Renal cortical epithelial cell (primary cell): ENCODE measurements at regions not wholly inside any gene's neighbourhood (a gene's known extent, or its start where the extent isn't known, plus 50 kb on each side); places are given as distances from the start of the nearest gene placed in this dataset.
"Not testable (repeated sequence)": the region's sequence is repeated elsewhere in the genome, so short reads cannot be mapped to it uniquely, and the experiment has no call there.

Experiments
- DNase-seq: peaks from one replicate; pipeline ENCODE4 v3.0.0-alpha.2; 2011; ENCODE audit warnings: low read depth

DNA sequence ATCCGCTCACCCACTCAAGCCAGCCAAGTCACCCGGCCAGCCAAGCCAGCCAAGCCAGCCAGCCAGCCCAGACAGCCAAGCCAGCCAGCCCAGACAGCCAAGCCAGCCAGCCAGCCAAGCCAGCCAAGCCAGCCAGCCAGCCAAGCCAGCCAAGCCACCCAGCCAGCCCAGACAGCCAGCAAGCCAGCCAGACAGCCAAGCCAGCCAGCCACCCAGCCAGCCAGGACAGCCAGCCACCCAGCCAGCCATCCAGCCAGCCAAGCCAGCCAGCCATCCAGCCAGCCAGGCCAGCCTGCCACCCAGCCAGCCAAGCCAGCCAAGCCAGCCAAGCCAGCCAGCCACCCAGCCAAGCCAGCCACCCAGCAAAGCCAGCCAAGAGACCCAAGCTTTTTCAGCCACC lies 316.8 kb upstream of the PLGLB2 start:
- not testable (repeated sequence) for DNase-seq

DNA sequence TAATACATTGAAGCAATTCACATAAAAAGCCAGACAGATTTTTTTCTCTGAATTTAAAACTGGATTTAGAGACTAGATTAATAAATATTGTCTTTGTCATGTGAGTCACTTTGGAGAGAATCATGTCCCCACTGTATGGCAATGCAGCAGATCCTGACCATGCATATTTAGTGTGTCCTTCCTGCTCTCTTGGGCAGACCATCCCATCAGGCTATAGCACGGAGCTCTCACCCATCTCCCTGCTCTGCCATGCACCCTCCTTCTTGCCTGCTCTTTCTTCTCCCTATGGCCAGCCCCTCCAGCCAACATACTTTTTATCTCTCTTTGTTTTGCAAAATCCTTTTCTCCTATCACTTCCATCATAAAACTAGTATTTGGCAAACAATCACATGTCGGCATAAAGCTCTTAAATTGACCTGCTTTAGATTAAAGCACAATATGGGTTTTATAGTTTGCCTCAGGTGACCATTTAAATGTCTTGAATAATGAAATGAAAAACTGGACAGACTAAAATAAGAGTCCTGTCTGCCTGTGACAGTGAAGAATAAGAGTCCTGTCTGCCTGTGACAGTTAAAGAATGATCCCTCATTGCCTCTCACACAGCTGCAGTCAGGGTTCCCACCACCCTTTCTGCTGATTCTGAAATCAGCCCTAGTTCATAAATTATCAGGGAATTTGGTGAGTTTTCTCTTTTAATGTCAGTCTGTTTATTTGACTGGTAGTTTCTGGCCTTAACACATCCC lies 315.0 kb upstream of the PLGLB2 start:
- DNase-seq = not testable (repeated sequence)

- not testable (repeated sequence) for DNase-seq
Observed at GRCh38 chr2:87436007-87436406, 311.9 kb upstream of the PLGLB2 start.

DNA sequence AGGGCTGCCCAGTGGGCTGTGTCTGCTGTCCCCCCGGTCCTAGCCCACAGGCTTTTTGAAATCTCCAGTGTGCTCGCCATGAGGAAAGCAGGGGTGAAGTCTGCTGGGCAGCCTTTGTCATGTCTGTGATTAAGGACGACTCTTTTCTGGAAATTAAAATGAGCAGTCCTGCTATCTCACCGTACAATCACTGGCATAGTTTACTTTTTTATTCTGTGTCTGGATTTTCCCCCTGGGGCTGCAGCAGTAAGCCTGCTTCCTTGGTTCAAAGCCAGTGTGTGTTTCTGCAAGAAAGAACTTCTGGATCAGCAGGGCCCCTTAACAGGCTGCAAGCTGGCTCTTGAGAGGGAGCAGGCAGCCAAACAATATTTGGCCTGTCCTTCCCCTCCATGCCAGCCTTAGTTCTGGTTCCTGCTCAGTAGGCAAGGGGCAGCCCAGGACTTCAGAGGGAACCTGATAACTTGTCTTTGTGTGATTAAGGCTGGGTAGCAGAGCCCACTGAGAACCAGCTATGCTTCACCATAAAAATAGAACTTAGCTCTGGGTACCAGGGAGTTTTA lies 310.1 kb upstream of the PLGLB2 start:
- DNase-seq = not testable (repeated sequence)

- DNase-seq = not testable (repeated sequence)
Observed at GRCh38 chr2:87438780-87439454, 309.0 kb upstream of the PLGLB2 start.

- DNase-seq = not testable (repeated sequence)
Observed at GRCh38 chr2:87439617-87440204, 308.2 kb upstream of the PLGLB2 start.

DNA sequence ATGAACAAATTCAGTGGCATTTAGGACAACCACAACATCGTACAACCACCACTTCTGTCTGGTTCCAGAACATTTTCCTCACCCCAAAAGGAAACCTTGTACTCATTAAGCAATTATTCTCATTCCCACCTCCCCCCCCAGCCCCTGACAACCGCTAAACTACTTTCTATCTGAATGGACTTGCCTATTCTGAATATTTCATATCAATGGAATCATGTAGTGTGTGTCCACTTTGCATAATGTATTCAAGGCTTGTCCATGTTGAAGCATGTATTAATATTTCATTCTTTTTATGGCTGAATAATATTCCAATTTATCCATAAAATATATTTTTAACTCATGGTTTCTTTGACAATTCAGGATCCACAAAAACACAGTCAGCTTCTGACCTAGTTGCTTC lies 307.2 kb upstream of the PLGLB2 start:
- DNase-seq = not testable (repeated sequence)

GRCh38 chr2:87441375-87441774 lies 306.5 kb upstream of the PLGLB2 start:
- DNase-seq = not testable (repeated sequence)

DNA sequence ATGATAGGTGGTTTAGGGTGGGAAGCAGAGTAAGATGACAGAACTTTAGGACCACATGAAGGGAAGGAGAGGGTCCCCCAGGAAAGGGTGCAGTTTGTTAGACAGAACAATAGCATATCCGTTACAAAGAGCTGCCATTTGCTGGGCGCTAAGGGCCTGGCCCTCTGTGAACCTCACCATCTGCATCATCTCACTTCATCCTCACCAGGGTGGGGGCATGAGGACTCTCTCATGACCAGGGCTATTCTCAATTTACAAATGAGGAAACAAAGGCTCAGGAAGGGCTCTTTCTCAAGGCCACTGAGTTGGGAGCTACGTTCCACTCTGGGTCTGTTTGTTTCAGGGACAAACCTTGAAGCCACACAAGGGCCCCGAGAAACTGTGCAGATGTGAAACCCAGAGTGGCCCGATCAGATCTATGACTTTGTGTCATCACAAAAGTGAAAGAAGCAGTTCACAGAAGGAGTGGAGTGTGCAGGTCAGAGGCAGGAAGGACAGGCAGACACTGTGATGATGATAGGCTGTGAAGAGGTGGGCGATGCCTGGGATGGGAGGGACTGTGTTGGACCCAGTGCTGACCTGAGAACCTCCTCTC lies 304.8 kb upstream of the PLGLB2 start:
- DNase-seq = not testable (repeated sequence)

DNA sequence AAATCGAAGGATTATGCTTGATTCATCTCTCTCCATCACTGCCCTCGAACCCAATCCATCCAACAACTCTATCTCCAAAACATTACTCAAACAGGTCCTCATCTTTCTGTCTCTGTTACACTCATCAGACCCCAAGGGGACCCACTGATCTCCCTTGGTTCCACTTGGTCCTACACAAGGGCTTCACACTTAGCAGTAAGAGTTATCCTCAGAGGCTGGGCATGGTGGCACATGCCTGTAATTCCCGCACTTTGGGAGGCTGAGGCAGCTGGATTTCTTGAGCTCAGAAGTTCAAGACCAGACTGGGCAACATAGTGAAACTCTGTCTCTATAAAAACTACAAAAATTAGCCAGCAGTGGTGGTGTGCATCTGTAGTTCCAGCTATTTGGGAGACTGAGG lies 302.9 kb upstream of the PLGLB2 start:
- DNase-seq = not testable (repeated sequence)

DNA sequence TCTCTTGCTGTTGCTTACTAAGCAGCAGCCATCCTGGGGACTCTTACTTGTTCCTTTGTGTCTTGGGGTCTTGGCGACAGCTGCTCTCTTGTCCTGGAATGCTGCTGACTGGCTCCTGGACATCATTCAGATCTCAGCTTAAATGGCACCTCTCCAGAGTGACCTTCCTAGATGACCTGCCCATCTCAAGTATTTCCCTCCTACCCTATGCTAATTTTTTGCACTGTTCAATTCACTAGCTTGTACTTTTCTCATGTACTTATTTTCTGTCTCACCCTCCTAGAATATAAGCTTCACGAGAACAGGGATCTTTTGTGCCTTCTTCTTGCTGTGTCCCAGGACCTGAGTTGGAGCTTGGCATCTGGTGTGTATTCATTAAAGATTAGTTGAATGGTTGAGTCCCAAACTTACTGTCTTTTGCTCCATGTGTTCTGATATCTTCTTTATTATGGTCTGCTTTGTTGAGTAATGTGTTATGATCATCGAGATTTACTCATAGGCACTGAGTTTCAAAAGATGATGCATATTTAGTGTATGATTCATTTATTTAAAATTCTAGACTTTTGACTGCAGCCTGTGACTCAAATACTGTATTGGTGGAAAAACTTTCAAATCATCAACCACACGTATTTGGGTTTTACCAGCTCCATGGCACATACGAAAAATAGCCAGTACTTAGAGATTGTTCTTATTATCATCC lies 302.1 kb upstream of the PLGLB2 start:
- not testable (repeated sequence) for DNase-seq

DNA sequence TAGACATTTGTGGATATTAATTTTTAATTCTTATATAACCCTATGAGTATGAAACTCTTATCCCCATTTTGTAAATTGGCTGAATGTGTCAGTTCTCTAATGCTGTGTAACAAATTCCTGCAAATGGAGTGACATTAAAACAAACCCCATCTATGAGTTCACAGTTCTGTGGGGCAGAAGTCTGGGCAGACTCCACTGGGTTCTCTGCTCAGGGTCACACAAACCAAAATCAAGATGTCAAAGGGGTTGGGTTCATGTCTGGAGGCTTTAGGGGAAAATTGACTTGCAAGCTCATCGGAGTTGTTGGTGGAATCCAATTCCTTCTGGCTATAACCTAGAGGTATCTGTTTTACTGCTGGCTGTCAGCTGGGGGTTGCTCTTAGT lies 301.6 kb upstream of the PLGLB2 start:
- not testable (repeated sequence) for DNase-seq

GRCh38 chr2:87449462-87449980 lies 298.4 kb upstream of the PLGLB2 start:
- DNase-seq = peak; percentile 32

GRCh38 chr2:87452193-87452592 lies 295.7 kb upstream of the PLGLB2 start:
- not testable (repeated sequence) for DNase-seq

DNA sequence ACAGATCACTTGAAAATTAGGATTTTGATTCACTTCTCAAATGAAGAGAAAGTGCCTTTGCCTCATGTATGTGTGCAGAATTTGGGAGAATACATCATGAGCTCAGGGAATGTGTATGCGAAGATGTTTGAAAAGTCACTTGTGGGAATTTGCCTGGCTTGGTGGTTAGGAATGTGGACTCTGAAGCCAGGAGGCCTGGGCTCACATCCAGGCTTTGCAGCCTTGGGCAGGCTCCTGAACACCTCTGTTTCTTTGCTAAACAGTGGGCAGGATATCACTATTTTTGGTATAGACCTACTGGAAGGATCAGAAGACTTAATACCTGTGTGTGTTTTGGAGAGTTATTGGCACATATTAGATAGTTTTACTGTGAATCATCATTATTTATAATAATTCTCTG lies 295.0 kb upstream of the PLGLB2 start:
- peak; percentile 68 for DNase-seq

DNA sequence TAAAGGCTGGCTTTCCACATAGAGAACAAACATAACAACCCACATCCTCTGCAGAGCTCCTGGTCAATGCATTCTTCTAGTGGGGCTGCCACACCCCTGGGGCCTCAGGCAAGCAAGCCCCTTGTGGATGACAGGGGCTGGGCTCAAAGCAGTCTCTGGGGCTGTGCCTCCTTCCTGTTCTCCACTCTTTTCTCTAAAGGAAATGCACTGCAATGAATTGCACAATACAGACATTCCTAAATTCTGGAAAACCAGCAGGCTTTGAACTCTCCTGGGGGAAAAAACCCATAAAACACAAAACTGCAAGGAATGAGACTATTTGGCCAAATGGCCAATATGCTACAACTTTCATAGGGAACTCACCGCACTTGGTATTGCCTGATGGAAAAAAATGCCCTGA lies 293.9 kb upstream of the PLGLB2 start:
- peak; percentile 56 for DNase-seq

DNA sequence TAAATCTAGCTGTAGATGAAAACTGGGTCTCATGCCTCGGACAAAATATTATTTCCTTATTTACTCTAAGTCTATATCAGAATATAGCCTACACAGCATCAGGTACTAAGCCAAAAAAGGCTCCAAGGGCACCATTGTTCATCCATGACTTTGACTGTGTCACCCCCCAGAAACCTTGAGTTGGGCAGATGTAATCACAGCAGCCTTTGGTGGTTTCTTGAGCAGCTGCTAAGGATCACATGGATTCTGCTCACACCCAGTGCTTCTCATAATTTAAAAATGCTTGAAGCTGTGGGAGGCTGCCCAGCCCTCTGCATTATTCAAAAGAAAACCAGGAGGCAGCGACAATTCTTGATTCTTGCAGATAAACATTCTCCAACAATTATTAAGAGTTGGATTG lies 293.5 kb upstream of the PLGLB2 start:
- DNase-seq = peak; percentile 31

GRCh38 chr2:87455209-87455853 lies 292.6 kb upstream of the PLGLB2 start:
- DNase-seq = not testable (repeated sequence)

DNA sequence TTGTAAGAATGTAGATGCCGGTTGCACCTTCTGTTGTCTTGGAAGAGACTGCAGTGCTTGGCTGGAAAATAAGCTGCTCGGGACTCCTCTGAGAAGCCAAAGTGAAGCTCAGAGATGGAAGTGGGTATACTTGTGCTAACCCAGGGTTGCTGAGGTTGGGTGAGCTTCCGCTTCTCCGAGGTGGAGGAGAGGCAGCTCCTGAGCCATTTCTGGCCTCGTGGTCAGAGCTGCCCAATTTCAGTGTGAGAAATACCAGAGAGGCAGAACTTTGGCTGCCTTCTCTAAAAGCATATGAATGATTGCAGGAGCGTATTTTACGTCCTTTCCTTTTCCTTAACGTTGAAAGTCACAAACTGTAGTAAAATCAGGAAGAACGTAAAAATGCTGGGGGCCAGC lies 292.0 kb upstream of the PLGLB2 start:
- not testable (repeated sequence) for DNase-seq

GRCh38 chr2:87456477-87457128 lies 291.3 kb upstream of the PLGLB2 start:
- not testable (repeated sequence) for DNase-seq
